Fibroblast of lung (primary cell): ENCODE measurements at regions not wholly inside any gene's neighbourhood (a gene's known extent, or its start where the extent isn't known, plus 50 kb on each side); places are given as distances from the start of the nearest gene placed in this dataset.

Experiments
- DNase-seq, 2 donors: peaks; one replicate each; pipeline versions ENCODE4 v3.0.0 to v3.0.0-alpha.2; 2010; ENCODE audit warnings: low read depth in 2 of 2
- H2AFZ ChIP-seq: 2 replicates; pipeline ENCODE4 v1.5.1; 2012; ENCODE audit warnings: low read length, control low read depth, inconsistent platforms
- H3K27ac ChIP-seq: 2 replicates; pipeline ENCODE4 v1.5.1; 2011; ENCODE audit warnings: low read length, control low read depth; ENCODE audit not compliant: insufficient read depth
- H3K27me3 ChIP-seq: 2 replicates; pipeline ENCODE4 v1.5.1; 2011; ENCODE audit warnings: mild to moderate bottlenecking, low read length; ENCODE audit not compliant: control insufficient read depth, insufficient read depth
- H3K36me3 ChIP-seq: 2 replicates; pipeline ENCODE4 v1.5.1; 2011; ENCODE audit warnings: low read length; ENCODE audit not compliant: control insufficient read depth, insufficient read depth
- H3K4me1 ChIP-seq: 2 replicates; pipeline ENCODE4 v1.5.1; 2011; ENCODE audit warnings: low read length; ENCODE audit not compliant: control insufficient read depth, insufficient read depth; ENCODE audit errors: extremely low read depth
- H3K4me2 ChIP-seq: 2 replicates; pipeline ENCODE4 v1.5.1; 2011; ENCODE audit warnings: low read length, control low read depth; ENCODE audit not compliant: insufficient read depth; ENCODE audit errors: extremely low read depth
- H3K4me3 ChIP-seq, 4 experiments: fragments of 200-600 bp in 1 of 4; sonication (generic) in 1 of 4; replicated peaks in 1 of 4; 2 replicates each; pipeline ENCODE4 v1.5.1; 2011 to 2016; ENCODE audit warnings: low read length in 4 of 4, low read depth in 3 of 4, mild to moderate bottlenecking in 3 of 4, control low read depth in 2 of 4, inconsistent platforms in 1 of 4, mixed read lengths in 1 of 4; ENCODE audit not compliant: insufficient read depth in 1 of 4; ENCODE audit errors: control extremely low read depth in 1 of 4
- H3K79me2 ChIP-seq: 2 replicates; pipeline ENCODE4 v1.5.1; 2012; ENCODE audit warnings: mild to moderate bottlenecking, low read length, inconsistent platforms; ENCODE audit not compliant: control insufficient read depth, insufficient read depth
- H3K9ac ChIP-seq: 2 replicates; pipeline ENCODE4 v1.5.1; 2011; ENCODE audit warnings: mild to moderate bottlenecking, low read length, control low read depth; ENCODE audit not compliant: insufficient read depth
- H3K9me3 ChIP-seq: 2 replicates; pipeline ENCODE4 v1.5.1; 2012; ENCODE audit warnings: low read depth, low read length; ENCODE audit not compliant: control insufficient read depth, insufficient read depth
- H4K20me1 ChIP-seq: 2 replicates; pipeline ENCODE4 v1.5.1; 2011; ENCODE audit warnings: low read length; ENCODE audit not compliant: control insufficient read depth, insufficient read depth; ENCODE audit errors: extremely low read depth
- CTCF ChIP-seq, 2 donors: IDR thresholded peaks in 1 of 2; conservative IDR thresholded peaks in 1 of 2; 1 replicate in 1 of 2; 2 replicates in 1 of 2; pipeline ENCODE4 v1.5.1; 2011 to 2012; ENCODE audit warnings: low read length in 2 of 2, control low read depth in 1 of 2, inconsistent platforms in 1 of 2, low read depth in 1 of 2, mild to moderate bottlenecking in 1 of 2
- EZH2 ChIP-seq: IDR thresholded peaks from 2 replicates; pipeline ENCODE4 v1.5.1; 2012; ENCODE audit warnings: low read length, control low read depth, mild to moderate bottlenecking; ENCODE audit errors: missing control alignments

- H3K36me3 ChIP-seq, result no peaks in the 10 kb centered on the region
- no peak overlapping the region for H3K4me2 ChIP-seq
- TF ChIP-seq CTCF (conservative IDR thresholded peaks at IDR 0.05 in 1 of 2, IDR thresholded peaks at IDR 0.05 in 1 of 2; ENCODE audit: low read depth in 1 of 2, low read length in 2 of 2) (no peak), EZH2 (no peak)
- H3K9ac ChIP-seq, result no peak overlapping the region
- no peaks in the 10 kb centered on the region for H3K79me2 ChIP-seq
- H3K27ac ChIP-seq, result no peak overlapping the region
- DNase-seq, result peak; percentile 81 to 88
- no peak overlapping the region for H3K4me3 ChIP-seq
- H4K20me1 ChIP-seq, result no peaks in the 10 kb centered on the region
- no peaks in the 10 kb centered on the region for H3K9me3 ChIP-seq
- H2AFZ ChIP-seq, result no peak overlapping the region
- H3K4me1 ChIP-seq, result peaks cover 3% of the 10 kb centered on the region
- no peaks in the 10 kb centered on the region for H3K27me3 ChIP-seq
Observed at GRCh38 chr14:58882577-58883018, 244.8 kb downstream of the DACT1 start.

- no peaks in the 10 kb centered on the region for H3K79me2 ChIP-seq
Observed at GRCh38 chr14:58884442-58884841, 246.7 kb downstream of the DACT1 start.

GRCh38 chr14:58887931-58888330, 250.2 kb downstream of the DACT1 start:
- Histone ChIP-seq H3K4me3 (no peak overlapping the region), H2AFZ (no peak overlapping the region), H3K36me3 (no peaks in the 10 kb centered on the region), H4K20me1 (no peaks in the 10 kb centered on the region), H3K9me3 (no peaks in the 10 kb centered on the region), H3K79me2 (no peaks in the 10 kb centered on the region), H3K4me1 (no peaks in the 10 kb centered on the region), H3K27me3 (no peaks in the 10 kb centered on the region), H3K9ac (no peak overlapping the region), H3K27ac (no peak overlapping the region), H3K4me2 (no peak overlapping the region)
- peak in 1 of 2 donors; percentile 29 for DNase-seq
- TF ChIP-seq EZH2 (no peak), CTCF (conservative IDR thresholded peaks at IDR 0.05 in 1 of 2, IDR thresholded peaks at IDR 0.05 in 1 of 2; ENCODE audit: low read depth in 1 of 2, low read length in 2 of 2) (no peak)

More at GRCh38 chr14:58884442-58884841, 246.7 kb downstream of the DACT1 start:
- H4K20me1 ChIP-seq, result no peaks in the 10 kb centered on the region
- H3K4me1 ChIP-seq, result peaks cover 3% of the 10 kb centered on the region
- H3K9me3 ChIP-seq, result no peaks in the 10 kb centered on the region
- no peak overlapping the region for H3K4me3 ChIP-seq
- H3K36me3 ChIP-seq, result no peaks in the 10 kb centered on the region
- H3K27me3 ChIP-seq, result no peaks in the 10 kb centered on the region
- H3K4me2 ChIP-seq, result no peak overlapping the region
- no peak overlapping the region for H3K9ac ChIP-seq
- no peak overlapping the region for H2AFZ ChIP-seq
- peak in 1 of 2 donors; percentile 21 for TF ChIP-seq CTCF (conservative IDR thresholded peaks at IDR 0.05 in 1 of 2, IDR thresholded peaks at IDR 0.05 in 1 of 2; ENCODE audit: low read depth in 1 of 2, low read length in 2 of 2)
- TF ChIP-seq EZH2, result no peak
- H3K27ac ChIP-seq, result no peak overlapping the region
- no peak for DNase-seq
